22Rv1 (cell line): ENCODE measurements at regions not wholly inside any gene's neighbourhood (a gene's known extent, or its start where the extent isn't known, plus 50 kb on each side); places are given as distances from the start of the nearest gene placed in this dataset.
"Not testable (repeated sequence)": the region's sequence is repeated elsewhere in the genome, so short reads cannot be mapped to it uniquely, and the experiment has no call there.

Experiments used
- ZFX ChIP-seq: fragments of 450-650 bp; IDR thresholded peaks from 2 replicates; pipeline ENCODE4 v1.6.1; 2017; ENCODE audit warnings: antibody characterized with exemption, borderline replicate concordance
- TF ChIP-seq, protein P1 (sequence below): fragments of 450-650 bp; IDR thresholded peaks from 2 replicates; pipeline ENCODE4 v1.5.1; 2017; ENCODE audit warnings: mild to moderate bottlenecking

DNA sequence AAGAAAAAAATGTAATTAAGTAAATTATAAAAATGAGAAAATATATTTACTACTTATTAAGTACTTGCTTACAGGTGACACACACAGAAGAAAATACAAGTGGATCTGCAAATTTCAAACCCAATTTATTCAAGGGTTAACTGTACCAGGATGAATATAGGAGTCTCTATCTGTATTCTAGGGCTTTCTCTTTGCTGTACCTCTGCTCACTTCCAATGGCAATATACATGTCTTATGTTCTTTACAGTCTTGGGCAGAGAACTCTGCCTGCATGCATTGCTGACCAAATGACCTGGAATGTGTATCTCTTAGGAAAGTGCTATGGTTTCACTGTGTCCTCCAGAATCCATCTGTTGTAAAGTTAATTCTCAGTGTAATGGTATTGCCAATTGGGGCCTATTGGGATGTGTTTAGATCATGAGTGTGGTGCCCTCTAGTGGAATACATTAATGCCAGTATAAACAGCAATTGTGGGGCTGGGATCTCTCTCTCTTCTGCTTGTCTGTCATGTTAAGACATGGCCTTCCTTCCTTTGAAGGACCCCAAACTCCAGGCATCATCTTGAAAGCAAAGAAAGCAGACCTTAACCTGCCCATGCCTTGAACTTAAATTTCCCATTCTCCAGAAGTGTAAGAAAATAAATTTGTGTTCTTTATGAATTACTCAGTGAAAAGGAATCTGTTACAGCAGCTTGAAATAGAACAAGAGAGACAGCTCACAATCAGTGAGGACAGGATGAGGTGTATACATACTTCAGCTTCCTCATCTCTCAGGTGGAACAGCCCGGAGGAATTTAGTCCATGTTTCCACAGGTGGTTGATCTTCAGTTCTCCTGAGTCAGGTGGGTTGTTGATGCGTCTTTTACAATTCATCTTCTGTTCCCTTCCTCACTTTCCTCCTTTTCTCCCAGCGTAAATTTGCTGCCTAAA, 356.9 kb downstream of the RPIA start:
- TF ChIP-seq, protein P1, sequence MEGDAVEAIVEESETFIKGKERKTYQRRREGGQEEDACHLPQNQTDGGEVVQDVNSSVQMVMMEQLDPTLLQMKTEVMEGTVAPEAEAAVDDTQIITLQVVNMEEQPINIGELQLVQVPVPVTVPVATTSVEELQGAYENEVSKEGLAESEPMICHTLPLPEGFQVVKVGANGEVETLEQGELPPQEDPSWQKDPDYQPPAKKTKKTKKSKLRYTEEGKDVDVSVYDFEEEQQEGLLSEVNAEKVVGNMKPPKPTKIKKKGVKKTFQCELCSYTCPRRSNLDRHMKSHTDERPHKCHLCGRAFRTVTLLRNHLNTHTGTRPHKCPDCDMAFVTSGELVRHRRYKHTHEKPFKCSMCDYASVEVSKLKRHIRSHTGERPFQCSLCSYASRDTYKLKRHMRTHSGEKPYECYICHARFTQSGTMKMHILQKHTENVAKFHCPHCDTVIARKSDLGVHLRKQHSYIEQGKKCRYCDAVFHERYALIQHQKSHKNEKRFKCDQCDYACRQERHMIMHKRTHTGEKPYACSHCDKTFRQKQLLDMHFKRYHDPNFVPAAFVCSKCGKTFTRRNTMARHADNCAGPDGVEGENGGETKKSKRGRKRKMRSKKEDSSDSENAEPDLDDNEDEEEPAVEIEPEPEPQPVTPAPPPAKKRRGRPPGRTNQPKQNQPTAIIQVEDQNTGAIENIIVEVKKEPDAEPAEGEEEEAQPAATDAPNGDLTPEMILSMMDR = peak; percentile 75
- not testable (repeated sequence) for TF ChIP-seq ZFX
